HG02981 (cell line): ENCODE measurements at regions not wholly inside any gene's neighbourhood (a gene's known extent, or its start where the extent isn't known, plus 50 kb on each side); places are given as distances from the start of the nearest gene placed in this dataset.
"Not testable (repeated sequence)": the region's sequence is repeated elsewhere in the genome, so short reads cannot be mapped to it uniquely, and the experiment has no call there.

ENCODE experiments used
- ATAC-seq: cut with Tn5 transposase; IDR thresholded peaks from one replicate; pipeline ENCODE4 v1.9.1; 2021; ENCODE audit warnings: mild to moderate bottlenecking, moderate library complexity; ENCODE audit not compliant: unreplicated experiment

- not testable (repeated sequence) for ATAC-seq
These were observed 571.5 kb downstream of the INSC start for GRCh38 chr11:15686259-15686658.

- no peak for ATAC-seq
These were observed 572.6 kb downstream of the INSC start for GRCh38 chr11:15687342-15687741.

- no peak for ATAC-seq
These were observed 573.6 kb downstream of the INSC start for GRCh38 chr11:15688351-15688792.

DNA sequence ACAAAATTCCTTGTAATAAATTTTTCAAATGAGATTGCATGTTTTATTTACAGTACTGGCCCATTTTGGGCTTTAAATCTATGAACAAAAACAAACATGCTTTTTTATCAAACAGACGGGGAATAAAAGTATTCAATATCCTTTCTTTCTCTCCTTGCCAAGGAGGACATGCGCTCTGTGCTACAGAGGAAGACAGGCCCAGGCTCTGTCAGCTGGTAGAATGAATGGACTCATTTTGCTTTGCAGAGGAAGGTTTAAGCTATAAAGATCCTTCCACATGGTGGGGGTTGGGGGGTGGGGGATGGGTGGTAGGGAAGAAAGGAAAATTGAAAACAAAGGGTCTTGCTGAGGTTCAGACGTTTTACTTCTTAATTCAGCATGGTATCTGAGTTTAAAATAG lies 575.6 kb downstream of the INSC start:
- no peak for ATAC-seq

DNA sequence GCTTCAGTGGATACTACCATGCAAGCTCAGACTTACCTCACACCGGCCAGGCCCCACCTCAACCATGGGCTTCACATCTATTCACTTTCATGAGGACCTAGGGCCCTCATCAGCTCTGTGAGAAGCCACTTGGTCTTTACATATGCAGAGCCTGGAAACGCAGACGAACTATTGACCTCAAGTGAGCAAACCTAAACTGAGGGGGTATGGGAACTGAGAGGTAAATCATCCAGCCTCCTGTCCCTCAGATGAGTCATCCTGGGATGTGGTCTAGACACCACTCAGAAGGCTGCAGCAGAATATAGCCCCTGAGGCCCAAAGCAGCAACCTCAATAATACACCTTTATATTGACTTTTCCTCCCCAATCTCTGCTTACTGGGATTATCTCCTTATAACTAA lies 578.0 kb downstream of the INSC start:
- ATAC-seq = no peak

DNA sequence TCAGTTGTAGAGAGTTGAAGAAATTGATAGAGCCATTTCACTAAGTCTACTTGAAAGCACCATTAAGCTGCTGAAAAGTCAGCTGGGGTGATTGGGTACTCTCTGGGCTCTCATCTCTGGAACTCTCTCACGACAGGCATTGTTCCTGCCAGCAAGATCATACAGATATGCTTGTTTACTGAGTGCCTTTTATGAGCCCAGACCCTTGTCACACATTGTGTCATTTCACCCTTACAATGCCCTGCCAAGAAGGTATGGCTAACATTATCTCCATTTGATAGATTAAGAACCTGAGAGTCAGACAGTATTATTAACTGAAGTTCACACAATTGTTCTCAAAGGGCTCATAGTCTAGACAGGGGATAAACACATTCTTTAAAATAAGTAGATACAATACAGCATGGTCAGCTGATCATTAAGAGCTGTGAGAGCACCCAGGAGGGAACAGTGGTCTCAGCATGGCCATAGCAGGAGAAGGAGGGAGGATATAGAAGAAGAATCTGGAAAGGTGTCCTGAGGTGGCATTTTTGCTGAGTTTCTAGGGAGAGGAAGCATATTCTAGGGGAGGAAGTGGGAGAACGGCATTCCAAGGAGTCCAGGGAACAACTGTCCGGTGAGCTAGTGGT lies 580.5 kb downstream of the INSC start:
- ATAC-seq = no peak

- ATAC-seq = no peak
These were observed 581.3 kb downstream of the INSC start for GRCh38 chr11:15696069-15696468.

DNA sequence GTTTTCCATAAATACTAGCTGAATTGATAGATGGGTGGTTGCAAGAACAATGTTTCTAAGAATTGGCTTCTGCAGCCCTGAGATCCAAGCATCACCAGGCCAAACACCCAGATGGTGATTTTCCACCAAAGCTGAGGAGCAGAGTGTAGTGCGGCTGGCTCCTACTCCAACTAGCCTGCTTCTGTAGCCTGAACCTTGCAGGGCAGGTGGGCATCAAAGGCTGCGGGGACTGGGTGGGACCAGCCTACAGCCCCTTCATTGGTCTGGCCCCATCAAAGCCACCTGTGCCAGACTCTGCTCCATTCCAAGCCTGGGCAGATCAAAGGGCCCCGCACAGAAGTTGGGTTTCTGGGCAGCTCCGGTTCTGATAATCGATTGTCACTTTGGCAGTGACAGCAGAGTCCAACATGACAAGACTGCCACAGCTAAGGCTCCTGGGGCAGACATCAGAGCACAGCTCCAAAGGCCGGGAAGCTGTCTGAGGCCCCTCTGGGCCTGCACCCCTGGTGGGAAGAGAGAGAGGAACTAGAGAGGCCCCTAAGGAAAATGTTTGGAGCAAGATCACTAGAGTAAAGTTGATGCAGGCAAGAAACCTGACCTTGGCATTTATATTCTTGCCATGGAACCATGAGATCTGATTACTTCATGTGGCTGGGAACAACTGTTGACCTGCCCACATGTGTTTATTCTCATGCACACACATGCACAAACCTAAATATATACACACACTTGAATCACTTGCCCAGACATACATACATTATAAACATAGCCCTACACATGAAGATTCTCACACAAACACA lies 582.9 kb downstream of the INSC start:
- ATAC-seq = no peak

DNA sequence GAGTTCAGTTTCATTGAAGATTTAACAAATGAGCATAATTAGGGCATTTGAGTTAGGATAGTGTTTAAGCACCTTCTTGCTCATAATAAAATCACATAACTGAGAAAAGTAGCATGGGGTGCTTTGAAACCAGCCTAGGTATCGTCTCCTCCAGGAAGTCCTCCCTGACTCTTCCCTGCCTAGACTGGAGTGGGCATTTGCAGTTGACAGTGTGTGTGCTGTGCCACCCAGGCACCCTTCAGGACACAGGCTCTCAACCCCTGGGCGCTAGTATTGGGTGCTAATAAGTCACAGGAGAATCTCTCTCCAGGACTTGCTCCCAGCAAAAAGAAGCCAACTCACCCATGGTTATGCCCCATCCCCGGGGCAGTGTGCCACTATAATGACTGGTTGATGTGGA lies 584.1 kb downstream of the INSC start:
- ATAC-seq = no peak

DNA sequence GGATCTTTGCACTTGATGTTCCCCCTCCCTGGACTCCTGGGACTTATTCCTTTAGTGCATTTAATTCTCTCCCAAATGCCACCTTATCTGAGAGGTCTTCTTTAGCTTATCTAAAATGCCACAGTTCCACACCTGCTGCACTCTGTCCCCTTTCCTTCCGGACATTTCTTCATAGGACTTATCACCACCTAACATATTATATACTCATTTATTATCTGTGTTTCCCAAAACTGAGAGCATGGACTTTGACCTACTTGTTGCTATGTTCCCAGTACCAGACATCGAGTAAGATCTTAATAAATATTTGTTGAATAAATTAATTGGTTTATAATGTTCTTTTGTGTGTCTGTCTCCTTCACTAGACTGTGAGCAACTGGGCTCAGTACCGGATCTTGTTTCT lies 585.3 kb downstream of the INSC start:
- no peak for ATAC-seq

DNA sequence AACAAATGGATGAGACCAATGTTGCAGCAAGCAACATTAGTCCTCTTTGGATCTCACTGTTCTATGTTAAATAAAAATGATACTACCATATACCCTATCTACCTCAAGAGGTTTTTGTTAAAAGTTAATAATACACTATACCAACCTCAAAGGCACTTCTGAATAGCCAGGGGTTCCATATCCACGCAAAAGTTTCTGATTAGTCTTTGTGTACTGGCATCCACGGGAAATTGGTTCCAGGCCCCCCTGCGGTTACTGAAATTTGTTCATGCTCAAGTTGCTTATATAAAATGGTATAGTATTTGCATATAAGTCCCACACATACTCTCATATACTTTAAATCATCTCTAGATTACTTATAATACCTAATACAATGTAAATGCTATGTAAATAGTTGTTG lies 585.7 kb downstream of the INSC start:
- no peak for ATAC-seq

DNA sequence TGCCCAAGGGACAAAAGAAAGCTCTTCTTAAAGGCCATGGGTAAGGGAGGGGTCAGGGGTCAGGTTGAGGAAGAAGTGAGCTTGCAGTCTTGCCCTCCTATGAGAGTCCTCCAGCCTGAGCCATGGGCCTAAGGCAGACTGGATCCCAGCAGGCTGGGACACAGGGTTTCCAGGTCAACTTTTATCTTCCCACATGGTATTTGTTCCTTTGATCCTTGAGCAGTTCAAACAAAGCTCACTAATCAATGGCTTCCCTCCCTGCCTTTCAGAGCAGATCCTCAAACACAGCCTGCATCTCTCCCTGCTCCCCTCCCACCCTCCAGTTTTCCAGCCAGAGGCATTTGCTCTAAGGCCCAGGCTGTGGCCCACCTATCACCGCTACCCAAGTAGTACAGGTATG lies 589.3 kb downstream of the INSC start:
- no peak for ATAC-seq

GRCh38 chr11:15704556-15704955 lies 589.8 kb downstream of the INSC start:
- no peak for ATAC-seq

DNA sequence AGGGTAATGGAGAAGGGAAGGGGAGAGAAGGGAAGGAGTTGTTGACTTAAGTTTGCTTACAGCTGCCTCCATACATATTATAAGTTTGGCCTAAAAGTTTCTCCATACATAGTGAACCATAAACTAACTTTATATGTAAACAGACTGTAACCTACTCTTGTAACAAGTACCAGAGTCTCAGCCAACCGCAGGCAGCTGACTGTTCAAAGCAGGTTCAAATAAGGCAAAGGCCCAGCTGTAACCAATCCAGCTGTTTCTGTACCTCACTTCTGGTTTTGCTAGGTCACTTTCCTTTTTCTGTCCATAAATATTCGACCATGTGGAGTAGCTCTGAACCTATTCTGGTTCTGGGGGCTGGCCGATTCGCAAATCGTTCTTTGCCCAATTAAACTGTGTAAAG lies 591.2 kb downstream of the INSC start:
- no peak for ATAC-seq

DNA sequence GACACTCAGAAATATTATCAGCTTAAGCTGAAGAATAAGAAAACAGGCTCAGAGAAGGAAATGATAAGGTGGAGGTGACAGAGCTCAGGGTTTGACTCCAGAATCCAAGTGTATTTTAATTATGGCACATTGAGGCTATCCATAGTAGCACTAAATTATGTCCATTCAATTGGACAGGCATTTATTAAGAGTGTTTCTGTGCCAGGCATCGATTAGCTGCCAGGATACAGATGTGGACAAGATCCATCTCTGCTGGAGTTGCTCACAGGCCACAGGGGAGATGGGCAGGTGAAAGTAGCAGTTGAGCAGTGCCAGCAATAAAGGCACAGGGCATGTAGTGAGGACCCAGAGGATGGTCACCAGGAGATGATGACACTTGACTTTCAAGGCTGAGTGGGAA lies 592.5 kb downstream of the INSC start:
- ATAC-seq = no peak

GRCh38 chr11:15707971-15708370 lies 593.2 kb downstream of the INSC start:
- no peak for ATAC-seq

DNA sequence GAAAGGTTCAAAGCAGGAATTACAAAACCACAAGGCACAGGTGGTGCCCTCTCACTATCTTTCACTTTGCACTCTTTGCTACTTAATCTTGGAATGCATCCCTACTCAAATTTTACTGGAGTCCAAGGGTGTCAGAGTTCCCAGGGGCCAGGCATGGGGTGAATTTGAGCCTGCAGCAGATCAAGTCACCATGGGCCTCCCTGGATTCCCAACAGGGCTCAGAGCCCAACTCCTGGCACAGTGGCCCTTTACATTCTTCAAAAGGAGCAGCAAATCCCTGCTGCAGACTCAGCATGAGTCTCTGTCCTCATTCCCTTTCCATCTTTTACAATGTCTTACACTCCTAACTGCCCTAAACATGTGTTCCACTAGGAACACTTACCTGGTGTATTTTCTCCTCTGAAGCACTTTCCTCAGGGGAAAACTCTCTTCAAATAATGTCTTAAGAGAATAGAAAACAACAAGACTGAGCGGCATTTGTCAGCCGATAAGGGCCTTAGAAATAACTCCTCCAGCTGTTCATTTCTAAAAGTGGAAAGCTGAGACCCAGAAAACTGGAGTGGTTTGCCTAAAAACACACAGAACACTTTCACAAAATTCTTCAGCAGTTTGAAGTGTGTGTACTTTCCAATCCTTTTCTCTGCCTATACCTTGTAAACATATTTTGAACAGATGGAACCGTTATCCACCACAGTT lies 596.0 kb downstream of the INSC start:
- ATAC-seq = no peak

GRCh38 chr11:15711311-15711710 lies 596.6 kb downstream of the INSC start:
- ATAC-seq = no peak

DNA sequence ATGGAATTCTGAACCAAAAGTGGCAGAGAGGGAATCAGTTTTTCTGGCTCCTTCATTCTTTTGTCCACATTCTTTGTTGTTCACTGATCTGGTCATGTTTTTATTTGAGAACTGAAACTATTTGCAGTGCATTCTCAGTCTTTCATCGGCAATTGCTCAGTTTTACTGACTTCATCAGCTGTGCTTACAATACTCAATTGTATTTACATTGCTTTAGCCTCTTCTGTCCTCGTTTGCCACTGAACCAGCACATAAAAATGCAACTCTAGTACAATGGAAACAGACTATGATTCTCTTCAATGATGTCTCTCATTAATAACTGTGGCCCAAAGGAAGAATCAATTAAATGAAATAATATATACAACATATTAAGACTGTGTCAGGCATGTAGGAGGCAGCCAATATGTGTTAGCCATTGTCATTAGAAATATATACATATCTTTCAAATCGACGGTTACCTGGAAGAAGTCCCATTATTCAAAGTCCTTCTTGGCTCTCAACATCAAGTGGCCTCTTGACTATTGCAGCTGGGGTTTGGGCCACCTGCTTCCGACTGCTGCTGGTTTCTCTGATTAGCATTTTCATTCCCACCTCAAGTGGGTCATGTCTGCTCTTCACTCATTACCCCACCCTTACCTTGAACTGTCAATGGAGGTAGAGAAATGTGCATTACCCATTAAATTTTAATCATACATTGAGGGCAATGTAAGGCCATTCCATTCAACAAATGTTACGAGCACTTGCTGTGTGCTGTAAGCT lies 600.1 kb downstream of the INSC start:
- no peak for ATAC-seq

GRCh38 chr11:15716550-15716949 lies 601.8 kb downstream of the INSC start:
- ATAC-seq = no peak

- no peak for ATAC-seq
These were observed 605.7 kb downstream of the INSC start for GRCh38 chr11:15720460-15720859.
